GM19372 (cell line): ENCODE measurements at regions not wholly inside any gene's neighbourhood (a gene's known extent, or its start where the extent isn't known, plus 50 kb on each side); places are given as distances from the start of the nearest gene placed in this dataset.
"Not testable (repeated sequence)": the region's sequence is repeated elsewhere in the genome, so short reads cannot be mapped to it uniquely, and the experiment has no call there.

Experiments
- ATAC-seq: cut with Tn5 transposase; IDR thresholded peaks from one replicate; pipeline ENCODE4 v1.9.1; 2021; ENCODE audit warnings: mild to moderate bottlenecking, low read depth, moderate library complexity; ENCODE audit not compliant: unreplicated experiment

DNA sequence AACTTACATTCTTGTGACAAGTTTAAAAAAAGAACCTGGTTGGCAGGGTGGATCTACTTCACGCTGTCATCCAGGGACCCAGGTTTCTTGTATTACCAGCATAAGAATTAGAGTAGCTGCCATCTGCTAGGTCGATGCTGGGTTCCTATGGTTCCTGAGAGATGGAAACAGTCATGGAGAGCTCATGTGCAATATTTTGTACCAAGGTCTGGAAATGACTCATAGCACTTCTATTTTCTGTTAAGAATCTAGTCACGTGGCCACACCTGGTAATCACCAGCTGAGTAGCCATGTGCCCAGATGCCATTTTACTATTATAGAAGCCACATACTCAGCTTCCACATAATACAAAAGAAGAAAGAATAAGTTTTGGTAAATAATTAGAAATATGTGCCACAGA, 171.3 kb downstream of the CD83 start:
- ATAC-seq: no peak

DNA sequence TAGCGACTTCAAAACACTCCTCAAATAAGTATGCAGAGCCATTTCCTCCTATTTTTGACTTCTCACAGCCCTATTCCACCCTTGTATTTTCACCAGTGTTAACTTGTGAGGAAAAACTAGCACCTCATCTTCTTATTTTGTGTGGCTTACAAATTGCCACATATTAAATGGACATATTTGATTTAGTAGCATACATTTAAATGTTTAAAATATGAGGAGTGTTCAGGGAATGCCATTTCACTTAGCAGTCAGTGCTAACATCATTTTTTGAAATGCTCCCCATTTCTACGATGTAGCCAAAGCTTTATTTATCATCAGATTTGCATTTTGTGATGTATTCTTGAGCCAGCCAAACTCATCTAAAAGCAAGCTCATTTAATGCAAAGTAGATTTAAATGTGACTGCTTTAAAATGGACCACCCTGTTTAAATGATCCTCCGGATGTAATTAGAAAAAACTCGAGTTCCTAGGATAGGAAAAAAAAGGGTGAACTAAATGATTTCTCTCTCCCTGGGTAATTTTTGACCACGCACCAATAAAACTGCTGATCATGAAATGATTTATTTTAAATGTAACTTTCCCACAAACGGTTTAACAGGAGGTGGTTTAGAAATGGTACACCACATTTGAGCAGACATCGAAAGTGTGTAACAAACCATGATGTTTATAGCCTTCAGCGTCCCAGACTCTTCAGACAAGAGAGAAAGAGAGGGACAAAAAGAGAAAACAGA, 172.6 kb downstream of the CD83 start:
- ATAC-seq: no peak

GRCh38 chr6:14290772-14291330, 173.3 kb downstream of the CD83 start:
- no peak for ATAC-seq

GRCh38 chr6:14291331-14291730, 173.8 kb downstream of the CD83 start:
- no peak for ATAC-seq

DNA sequence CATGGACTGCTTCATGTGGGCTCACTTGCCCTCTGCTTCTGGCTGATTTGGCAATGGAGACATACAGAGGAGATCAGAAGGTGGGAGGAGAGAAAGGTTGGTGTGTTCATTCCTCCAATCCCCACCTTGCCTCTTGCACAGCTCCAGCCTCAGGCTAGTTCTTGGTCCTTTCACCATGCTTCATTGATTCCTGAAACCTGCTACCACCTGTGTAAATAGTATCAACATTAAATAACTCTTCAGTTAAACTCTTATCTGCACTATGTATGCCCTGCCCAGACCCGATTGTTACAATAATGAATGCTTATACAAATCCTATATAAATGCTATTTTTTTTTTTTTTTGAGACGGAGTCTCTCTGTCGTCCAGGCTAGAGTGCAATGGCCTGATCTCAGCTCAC, 174.5 kb downstream of the CD83 start:
- ATAC-seq: no peak

- no peak for ATAC-seq
These were observed 176.8 kb downstream of the CD83 start for GRCh38 chr6:14294270-14294951.

DNA sequence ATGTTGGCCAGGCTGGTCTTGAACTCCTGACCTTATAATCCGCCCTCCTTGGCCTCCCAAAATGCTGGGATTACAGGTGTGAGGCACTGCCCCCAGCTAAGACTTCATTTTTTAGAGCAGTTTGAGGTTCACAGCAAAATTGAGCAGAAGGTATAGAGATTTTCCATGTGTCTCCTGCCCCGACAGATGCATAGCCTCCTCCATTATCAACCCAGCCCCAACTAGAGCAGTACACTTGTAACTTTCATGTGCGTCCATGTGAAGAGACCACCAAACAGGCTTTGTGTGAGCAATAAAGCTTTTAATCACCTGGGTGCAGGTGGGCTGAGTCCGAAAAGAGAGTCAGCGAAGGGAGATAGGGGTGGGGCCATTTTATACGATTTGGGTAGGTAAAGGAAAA, 179.1 kb downstream of the CD83 start:
- ATAC-seq: not testable (repeated sequence)

DNA sequence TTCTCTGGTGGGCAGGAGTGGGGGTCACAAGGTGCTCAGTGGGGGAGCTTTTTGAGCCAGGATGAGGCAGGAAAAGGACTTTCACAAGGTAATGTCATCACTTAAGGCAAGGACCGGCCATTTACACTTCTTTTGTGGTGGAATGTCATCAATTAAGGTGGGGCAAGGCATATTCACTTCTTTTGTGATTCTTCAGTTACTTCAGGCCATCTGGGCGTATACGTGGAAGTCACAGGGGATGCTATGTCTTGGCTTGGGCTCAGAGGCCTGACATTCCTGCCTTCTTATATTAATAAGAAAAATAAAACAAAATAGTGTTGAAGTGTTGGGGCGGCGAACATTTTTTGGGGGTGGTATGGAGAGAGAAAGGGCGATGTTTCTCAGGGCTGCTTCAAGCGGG, 179.5 kb downstream of the CD83 start:
- not testable (repeated sequence) for ATAC-seq

DNA sequence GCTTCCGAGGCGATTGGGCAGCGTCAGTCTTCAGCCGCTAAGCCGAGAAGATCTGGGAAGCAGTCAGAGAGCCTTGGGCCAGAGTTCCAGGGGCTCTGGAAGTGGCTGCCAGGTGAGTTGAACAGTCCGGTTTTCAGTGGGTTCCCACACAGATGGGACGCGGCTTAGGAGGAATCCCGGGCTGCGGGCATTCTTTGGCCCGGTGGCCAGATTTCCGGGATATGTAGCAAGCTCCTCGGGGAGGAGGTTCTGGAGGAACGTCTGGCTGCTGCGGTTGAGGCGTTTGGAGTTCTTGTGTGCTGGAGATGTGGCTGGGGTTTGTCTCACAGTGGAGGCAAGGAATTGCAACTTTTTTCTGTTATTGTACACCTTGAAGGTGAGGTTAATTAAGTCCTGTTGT, 182.6 kb downstream of the CD83 start:
- ATAC-seq: not testable (repeated sequence)

- not testable (repeated sequence) for ATAC-seq
These were observed 183.1 kb downstream of the CD83 start for GRCh38 chr6:14300721-14301120.

DNA sequence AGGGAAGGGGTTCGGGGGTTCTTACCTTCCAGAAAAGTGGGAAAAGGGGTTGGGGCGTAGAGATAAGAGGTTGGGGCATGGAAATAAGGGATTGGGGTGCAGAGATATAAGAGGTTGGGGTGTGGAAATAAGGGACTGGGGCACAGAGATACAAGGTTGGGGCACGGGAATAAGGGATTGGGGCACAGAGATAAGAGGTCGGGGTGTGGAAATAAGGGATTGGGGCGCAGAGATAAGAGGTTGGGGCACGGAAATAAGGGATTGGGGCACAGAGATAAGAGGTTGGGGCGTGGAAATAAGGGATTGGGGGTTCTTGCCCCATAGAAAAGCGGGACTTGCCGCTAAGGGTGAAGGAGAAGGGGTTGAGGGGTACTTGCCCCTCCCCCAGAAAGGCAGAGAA, 183.9 kb downstream of the CD83 start:
- ATAC-seq: not testable (repeated sequence)

DNA sequence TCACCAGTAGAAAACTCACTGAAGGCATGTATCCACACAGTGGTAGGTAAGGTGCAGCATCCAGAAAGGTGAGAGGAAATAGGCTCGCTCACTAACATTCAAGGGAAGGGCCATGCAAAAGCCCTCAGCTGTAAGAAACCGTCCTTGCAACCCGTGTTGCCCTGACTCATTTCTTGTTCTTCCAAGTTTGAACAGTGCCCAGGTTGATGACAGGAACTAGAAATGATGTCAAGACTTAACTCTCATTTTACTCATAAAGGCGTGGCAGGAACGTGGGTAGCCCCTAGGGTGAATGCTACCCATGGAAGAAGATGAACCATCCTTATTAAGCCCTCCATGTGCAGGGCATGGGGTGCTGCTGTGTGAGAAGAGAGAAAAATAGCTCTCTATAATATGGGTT, 187.6 kb downstream of the CD83 start:
- no peak for ATAC-seq

- ATAC-seq: no peak
These were observed 188.1 kb downstream of the CD83 start for GRCh38 chr6:14305624-14306023.

GRCh38 chr6:14306151-14306906, 188.8 kb downstream of the CD83 start:
- no peak for ATAC-seq

DNA sequence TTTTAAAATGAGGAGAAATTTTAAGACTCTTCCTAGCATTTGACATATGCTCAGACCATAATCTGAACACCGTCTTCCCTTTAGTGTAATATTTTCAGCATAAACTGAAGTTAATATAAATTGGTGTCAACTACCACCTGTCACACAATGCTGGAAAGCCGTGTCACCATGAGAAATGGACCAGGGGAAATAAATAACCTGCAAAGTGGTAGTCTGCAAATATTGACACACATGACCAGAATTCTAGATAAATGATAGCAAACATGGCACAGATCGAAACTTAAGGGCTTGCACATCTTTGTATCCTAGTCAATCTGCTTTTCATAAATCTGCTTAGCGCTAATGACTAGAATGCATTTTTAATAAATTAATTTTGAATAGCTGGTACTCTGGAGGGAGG, 191.9 kb downstream of the CD83 start:
- ATAC-seq: no peak

DNA sequence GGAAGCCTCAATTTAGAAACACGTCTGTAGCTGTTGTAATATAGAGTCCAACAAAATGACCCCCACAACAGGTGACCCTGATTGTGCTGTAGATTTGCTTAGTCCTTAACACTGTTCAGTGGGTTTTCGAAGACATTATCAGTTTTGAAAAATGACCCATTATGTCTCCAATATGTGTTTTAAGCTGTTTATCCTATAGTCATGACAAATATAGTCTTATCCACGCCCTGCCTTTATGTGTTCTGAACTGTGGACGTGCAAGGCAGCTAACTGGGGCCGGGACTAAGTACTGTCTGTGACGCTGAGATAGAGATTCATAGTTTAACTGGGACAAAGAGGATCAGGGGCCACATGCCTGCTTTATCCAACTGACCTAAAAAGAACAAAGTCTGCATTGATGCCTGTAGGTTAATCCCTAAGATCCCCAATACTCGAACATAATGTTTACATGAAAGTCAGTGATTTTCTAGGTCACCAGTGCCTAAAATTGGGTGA, 192.4 kb downstream of the CD83 start:
- ATAC-seq: no peak

- no peak for ATAC-seq
These were observed 193.4 kb downstream of the CD83 start for GRCh38 chr6:14310960-14311359.

DNA sequence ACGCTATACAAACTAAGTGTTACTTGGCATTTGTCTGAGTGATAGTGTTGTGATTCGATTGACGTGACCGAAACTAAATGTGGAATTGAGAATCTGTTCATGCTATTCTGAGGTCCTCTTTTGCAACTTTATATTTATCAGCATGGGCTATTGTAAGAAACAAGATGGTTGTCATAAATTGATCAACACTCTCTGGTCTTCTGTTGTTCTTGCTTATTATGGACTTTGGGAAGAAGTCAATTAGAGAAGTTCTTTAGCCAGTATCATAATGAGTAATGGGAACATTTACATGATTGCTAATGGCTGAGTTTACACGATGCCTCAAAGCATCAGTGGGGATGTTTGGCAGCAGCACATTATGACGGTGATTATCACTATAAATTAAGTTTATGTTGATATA, 195.0 kb downstream of the CD83 start:
- no peak for ATAC-seq

DNA sequence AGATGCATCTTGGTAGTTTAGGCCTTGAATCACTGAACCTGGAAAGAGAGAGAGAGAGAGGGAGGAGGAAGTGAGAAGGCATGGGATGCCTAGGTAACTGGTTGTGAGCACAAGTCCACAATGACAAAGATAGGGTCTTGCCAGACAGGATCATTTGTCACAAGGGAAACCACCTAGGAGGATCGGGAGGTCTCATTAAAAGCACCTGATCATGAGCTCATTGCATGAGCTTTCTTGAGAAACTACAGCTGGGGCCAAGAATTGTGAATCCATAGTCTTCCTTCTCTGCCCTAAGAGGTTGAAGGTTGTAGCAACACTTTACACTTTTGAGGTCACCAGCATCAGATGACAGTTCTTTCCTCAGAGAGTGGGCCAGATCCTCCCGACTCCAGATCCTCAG, 195.7 kb downstream of the CD83 start:
- no peak for ATAC-seq

- no peak for ATAC-seq
These were observed 197.8 kb downstream of the CD83 start for GRCh38 chr6:14315353-14315752.
